GM12873 (cell line): ENCODE measurements at regions not wholly inside any gene's neighbourhood (a gene's known extent, or its start where the extent isn't known, plus 50 kb on each side); places are given as distances from the start of the nearest gene placed in this dataset.

Experiments used
- CTCF ChIP-seq: IDR thresholded peaks from 2 replicates; pipeline ENCODE4 v1.5.1; 2012; ENCODE audit warnings: low read depth, mild to moderate bottlenecking, moderate library complexity, low read length, control low read depth; ENCODE audit not compliant: insufficient read depth; ENCODE audit errors: missing control alignments

GRCh38 chr2:155830351-155830750, 502.2 kb downstream of the NR4A2 start:
- no peak for TF ChIP-seq CTCF

GRCh38 chr2:155825876-155826275, 506.6 kb downstream of the NR4A2 start:
- no peak for TF ChIP-seq CTCF

GRCh38 chr2:155815851-155816250, 516.7 kb downstream of the NR4A2 start:
- TF ChIP-seq CTCF: peak; percentile 79

- TF ChIP-seq CTCF: no peak
Measured at GRCh38 chr2:155815275-155815674, 517.2 kb downstream of the NR4A2 start.

- no peak for TF ChIP-seq CTCF
Measured at GRCh38 chr2:155810411-155810810, 522.1 kb downstream of the NR4A2 start.

GRCh38 chr2:155802888-155803287, 529.6 kb downstream of the NR4A2 start:
- no peak for TF ChIP-seq CTCF

GRCh38 chr2:155792666-155793065, 539.9 kb downstream of the NR4A2 start:
- TF ChIP-seq CTCF: no peak
